ENCODE measurements at regions not wholly inside any gene's neighbourhood (a gene's known extent, or its start where the extent isn't known, plus 50 kb on each side); places are given as distances from the start of the nearest gene placed in this dataset.
"Not testable (repeated sequence)": the region's sequence is repeated elsewhere in the genome, so short reads cannot be mapped to it uniquely, and the experiment has no call there.

DNA sequence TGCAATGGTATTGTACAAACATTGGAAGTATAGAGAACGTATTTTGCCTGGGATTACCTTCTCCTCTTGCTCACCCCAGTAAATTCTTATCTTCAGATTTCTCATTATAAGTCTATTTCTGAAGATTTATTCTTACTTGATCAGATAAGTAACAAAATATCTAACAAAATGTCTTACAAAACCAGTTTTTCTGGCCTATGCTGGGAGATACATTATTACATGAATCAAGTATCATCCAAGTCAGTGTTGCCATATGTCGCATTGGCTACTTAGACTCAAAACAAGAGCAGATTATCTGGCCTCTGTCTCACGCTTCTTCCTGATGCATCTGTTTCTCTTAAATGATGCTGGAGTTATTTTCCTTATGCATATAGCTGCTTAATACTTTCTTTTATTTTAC lies 408.5 kb downstream of the CCER1 start:
- intact Hi-C loops (cut with DNase I, micrococcal nuclease) = no loop called here
- ATAC-seq = no peak
- no peak for DNase-seq

DNA sequence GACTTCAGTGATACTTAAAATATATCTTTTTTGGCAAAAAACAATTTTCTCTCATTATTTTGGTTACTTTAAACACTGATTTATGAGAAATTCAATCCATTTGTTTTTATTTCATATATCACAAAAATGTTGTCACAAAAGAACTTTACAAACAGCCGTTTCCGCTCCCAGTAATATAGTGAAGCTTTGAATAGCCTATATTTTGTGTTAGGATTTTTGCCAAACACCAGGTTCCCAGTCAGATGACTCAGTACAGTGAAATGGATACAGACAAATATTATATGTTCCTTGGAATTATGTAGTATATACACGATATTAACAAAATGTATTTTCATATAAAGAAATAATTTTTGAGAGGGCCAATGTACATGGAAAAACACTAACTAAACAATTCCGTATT lies 411.1 kb downstream of the CCER1 start:
- ATAC-seq (no peak), DNase-seq (no peak)
- intact Hi-C loops (cut with DNase I, micrococcal nuclease) = no loop called here

DNA sequence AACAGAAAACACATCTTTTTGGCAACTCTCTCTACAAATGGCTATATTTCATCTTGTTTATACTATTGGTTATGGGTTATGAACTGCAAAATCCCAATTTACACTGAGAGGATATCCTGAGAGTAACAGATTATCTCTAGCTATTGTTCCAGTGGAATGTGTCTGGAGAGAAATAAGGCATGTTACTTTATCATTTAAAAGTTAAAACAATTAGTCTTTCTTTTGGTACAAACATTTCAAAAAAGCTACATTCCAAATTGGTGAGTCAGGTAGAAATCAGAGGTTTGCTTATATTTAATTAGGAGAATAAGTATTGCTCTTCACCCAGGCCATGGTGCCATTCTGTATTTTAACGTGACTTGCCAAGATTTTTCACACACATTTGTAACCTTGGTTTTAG lies 411.6 kb downstream of the CCER1 start:
- DNase-seq (no peak), ATAC-seq (no peak)
- intact Hi-C loops (cut with DNase I, micrococcal nuclease) = no loop called here

DNA sequence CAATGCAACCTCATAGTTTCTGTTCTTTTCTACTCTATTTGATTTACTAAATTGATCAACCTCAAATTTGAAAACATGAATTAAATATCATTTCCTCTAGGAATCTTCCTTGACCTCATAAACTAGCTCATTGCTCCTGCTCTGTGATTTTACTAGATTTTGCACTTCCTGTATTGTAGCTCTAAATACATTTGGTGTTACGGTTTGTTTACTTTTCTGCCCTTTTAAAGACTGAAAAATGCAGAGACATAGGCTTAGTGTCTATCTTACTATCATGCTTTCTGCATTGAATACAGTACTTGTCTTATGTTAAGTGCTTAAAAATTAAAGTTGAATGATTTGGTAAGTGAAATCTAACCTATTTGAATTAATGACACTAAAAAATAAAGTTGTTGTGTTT lies 412.1 kb downstream of the CCER1 start:
- DNase-seq; intact Hi-C loops (cut with DNase I, micrococcal nuclease): not testable (repeated sequence)
- peak; percentile 64 for ATAC-seq

DNA sequence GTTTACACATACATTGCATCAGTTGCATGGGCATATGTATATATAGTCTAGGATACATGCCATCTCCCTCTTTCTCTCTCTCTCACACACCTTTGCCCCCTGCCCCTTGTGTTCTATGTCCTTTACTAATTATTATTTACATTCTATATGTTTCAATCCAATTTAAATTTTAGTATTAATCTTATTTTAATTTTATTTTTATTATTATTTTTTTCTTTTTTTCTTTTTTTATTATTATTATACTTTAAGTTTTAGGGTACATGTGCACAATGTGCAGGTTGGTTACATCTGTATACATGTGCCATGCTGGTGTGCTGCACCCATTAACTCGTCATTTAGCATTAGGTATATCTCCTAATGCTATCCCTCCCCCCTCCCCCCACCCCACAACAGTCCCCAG lies 421.1 kb downstream of the CCER1 start:
- DNase-seq; ATAC-seq; intact Hi-C loops (cut with DNase I, micrococcal nuclease): not testable (repeated sequence)

DNA sequence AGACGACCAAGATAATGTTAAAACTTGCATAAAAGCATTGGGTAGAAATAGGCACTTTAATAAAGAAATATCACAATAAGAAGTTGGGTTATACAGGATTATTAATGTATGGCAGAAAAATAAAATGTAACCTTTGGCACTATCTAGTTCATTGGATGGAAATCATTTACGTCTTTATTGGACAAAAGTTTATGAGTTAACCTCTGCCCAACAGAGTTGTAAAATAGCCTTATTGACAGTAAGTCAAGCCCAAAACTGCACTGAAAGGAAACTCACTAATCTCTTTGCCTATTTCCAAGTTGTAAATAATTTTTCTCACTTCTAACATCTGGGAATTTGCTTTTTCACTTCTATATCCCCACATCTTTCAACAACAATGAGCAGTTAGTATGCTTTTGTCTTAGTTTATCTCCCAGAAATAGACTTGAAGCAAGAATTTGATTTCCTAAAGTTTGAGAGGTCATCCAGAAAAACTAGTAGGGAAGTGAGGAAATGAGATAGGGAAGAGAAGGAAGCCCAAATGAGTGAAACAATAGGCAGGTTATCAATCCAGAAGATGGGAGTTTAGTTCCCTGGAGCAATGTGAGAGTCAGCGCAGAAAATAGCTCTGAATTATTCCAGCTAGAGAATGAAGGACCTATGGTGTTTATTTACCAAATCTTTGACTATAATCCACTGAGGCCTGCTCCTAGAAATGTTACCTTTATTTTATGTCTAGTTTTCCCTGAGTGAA lies 434.8 kb downstream of the CCER1 start:
- DNase-seq (no peak), ATAC-seq (peak; percentile 99)
- intact Hi-C loops (cut with DNase I, micrococcal nuclease) = no loop called here

DNA sequence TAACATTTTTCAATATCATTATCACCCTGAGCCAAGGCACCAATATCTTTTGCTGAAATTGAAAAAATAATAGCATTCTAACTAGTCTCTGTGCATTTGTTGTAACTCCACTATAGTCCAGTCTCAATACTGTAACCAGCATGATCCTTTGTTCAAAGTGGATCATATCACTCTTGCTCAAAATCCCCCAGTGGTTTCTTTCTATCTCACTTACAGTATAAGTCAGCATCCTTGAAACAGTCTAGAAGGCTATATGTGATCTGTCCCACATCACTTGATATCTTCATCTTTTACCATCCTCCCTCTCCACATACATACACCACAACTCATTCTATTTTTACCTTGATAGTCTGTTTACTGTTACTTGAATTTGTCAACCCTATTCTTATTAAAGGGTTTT lies 435.7 kb downstream of the CCER1 start:
- intact Hi-C loops (cut with DNase I, micrococcal nuclease) = no loop called here
- ATAC-seq (peak; percentile 18), DNase-seq (no peak)

DNA sequence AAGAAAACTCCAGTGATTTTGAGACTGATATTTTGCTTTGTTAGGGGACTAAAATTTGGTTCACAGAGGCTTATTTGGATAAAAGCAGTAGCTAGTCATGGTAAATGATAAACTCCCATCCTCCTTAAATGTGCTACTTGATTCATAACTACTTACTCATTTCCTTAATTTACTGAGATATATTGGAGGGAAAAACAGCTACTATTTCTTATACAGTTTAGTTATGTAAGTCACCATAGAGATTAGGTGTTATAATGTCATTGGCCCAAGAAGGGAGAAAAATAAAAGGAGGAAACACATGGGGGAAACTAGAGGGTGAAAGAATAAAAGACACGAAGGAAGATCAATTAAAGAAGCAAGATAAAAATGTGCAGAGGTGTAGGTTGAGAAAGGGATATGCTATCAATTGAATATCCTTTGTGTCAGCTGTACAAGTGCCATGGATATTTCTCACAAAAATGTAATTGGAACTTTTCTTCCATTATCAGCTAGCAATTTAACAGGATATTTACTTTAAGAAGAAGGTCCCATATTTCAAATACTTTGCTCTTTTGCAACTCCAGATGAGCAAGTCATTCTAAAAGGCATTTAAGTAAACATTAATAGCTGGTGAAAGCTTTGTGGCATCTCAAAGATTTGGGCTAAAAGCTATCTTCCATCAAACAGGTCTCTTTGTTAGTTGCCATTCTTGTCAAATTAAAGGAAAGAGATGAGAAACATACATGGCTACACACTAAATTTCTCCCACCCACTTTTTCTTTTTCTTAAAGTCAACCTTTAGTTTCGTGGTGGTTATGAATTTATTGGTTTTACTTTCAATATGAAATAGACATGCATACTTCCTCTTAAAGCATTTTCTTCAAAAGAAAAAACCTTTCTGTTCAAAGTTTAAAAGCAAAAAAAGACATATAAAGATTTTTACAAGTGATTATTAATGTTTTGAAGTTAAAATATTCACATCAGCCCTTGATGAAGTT lies 439.5 kb downstream of the CCER1 start:
- intact Hi-C loops (cut with DNase I, micrococcal nuclease) = no loop called here
- ATAC-seq (no peak), DNase-seq (no peak)

DNA sequence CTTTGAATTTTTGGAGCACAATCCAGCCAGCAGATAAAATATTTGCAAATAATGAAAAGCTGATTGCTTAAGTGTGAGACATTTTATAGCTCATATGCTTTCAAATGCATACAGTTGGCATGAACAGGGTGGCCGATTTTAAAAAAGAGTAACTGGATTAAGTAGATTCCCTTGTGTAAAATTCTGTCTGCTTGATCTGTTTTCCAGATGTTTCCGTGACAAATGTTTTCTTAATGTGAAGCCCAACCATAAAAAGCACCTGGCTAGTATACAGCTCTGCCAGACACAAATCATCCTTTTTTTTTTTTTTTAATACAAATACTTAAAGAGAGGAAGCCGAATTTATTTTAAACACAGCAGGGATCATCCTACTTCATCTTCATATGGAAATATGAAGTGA lies 440.7 kb downstream of the CCER1 start:
- no peak for ATAC-seq
- DNase-seq = no peak
- intact Hi-C loops (cut with DNase I, micrococcal nuclease) = no loop called here

DNA sequence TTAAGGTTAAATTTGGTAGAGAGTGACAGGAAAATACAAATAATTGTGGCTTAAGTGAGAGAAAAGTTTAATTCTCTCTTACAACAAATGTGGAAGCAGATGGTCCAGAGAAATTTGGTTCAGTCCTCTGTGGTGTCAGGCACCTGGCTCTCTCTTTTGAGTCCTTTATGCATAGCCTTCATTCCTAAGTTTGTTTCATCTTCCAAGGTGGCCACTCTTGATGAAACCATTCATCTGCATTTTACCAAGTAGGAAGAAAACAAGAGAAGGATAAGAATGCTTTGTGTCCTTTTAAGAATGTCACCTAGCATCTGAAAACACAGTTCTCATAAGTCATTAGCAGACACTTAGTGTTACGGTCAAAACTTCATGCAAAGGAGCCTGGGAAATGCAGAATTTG lies 442.5 kb downstream of the CCER1 start:
- intact Hi-C loops (cut with DNase I, micrococcal nuclease) = no loop called here
- no peak for DNase-seq
- no peak for ATAC-seq

DNA sequence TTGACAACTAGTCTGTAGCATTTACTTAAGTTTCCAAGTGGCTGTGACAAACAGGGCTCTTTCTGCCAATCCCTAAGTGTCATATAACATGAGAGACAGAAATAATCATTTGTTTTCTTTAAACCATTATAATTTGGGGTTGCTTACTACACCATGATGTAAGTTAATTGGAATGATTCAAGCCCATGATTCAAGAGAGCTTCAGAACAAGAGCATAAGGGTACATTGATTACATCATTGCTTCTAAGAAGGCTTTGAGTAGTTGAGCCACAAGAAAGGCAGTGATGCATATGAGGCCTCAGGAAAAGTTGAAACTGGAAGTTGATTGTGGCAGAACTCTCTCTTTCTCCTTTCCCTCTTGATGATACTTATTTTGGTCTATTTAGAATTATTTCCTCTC lies 444.0 kb downstream of the CCER1 start:
- intact Hi-C loops (cut with DNase I, micrococcal nuclease) = no loop called here
- DNase-seq (no peak), ATAC-seq (no peak)

DNA sequence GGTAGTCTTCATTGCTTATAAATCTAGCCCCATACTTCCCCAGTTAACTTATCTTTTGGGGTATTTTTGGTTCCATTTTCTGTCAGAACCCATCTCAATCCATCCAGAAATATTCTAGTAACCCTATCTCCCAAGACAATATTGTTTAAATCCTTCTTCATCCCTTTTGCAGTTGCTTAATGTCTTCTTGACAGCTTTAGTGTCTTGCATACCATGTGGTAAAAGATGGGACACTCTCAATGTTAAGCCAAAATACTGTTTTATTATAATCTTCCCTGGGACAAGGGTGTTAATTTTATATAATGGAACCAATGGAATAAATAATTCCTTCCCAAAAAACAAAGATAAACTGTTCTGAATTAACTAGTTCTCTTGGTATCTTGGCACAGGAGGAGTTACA lies 450.2 kb downstream of the CCER1 start:
- intact Hi-C loops (cut with DNase I, micrococcal nuclease) = no loop called here
- ATAC-seq = no peak
- no peak for DNase-seq

DNA sequence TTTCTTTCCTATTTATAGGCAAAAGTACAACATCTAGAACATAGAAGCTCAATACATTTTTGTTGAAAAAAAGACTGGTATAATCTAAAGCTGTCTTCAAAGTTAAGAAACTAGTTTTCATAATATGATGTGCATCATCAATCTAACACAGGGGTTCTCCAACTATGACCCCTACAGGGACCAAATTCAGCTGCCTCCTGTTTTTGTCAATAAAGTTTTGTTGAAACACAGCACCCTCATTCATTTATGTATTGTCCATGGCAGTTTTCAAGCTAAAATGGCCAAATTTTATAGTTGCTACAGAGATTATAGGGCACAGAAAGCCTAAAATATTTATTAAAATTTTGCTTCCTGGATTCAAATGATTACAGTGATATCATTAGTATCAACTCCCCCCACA lies 452.9 kb downstream of the CCER1 start:
- no peak for ATAC-seq
- no peak for DNase-seq
- intact Hi-C loops (cut with DNase I, micrococcal nuclease) = no loop called here

DNA sequence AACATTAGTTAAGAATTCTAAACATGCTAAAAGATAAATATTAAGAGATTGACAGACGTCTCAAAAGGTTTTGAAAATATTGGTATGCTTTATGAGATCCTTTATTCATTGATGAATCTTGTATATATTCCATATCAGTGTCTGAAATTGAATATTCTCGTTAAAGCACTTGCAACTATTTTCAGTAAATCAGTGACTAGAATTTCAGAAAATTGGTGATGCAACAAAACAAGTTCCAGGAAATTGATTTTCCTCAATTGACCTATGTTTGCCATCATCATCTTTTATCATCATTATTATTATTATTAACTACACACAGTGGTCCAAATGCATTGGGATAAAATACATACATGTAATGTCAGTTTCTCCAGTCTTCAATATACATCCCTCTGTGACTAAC lies 453.6 kb downstream of the CCER1 start:
- DNase-seq (no peak), ATAC-seq (no peak)
- intact Hi-C loops (cut with DNase I, micrococcal nuclease) = no loop called here

DNA sequence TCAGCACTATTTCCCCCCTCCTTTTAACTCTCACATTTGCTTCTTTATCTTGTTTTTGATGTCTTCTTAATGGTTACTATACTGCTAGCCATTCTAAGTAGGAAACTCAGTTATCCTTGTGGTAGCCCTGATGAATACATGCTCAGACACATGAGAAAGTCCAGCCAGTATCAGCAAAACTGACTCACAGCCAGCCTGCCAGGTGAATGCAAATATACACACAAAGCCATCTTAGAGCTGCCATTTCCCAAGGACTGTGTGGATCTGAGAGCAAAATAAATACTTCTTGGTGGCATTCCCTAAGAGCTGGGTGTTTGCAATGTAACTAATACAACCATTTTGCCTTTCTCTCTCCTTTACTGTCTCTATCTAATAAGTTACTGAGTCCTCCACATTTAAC lies 455.2 kb downstream of the CCER1 start:
- intact Hi-C loops (cut with DNase I, micrococcal nuclease) = no loop called here
- no peak for DNase-seq
- ATAC-seq = no peak

DNA sequence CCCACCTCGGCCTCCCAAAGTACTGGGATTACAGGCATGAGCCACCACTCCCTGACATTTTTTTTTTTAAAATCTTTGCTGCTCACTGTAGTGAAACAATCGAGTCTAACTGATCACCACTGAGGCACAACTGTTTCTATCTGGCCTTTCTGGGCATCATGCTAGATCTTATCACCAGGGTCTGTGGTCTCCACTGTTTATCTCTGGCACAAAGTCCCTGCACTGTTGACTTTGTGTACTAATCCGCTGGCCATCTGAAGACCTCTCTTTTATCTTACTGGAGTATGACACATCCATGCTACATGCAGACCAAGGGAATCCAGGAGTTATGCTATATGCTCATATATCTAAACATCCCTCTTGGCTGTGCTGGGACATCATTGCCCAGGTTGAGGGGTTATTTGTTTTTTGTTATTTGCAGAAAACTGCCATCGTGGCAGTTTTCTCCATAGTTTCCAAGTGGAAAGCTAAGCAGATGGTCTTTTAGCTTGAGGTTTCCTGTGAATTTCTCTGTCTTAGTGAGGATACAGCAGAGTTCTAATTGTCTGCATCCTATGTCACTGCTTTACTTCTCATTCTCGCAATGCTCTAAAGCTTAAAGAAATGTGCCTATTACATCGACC lies 456.9 kb downstream of the CCER1 start:
- ATAC-seq (no peak), DNase-seq (no peak)
- intact Hi-C loops (cut with DNase I, micrococcal nuclease) = no loop called here

DNA sequence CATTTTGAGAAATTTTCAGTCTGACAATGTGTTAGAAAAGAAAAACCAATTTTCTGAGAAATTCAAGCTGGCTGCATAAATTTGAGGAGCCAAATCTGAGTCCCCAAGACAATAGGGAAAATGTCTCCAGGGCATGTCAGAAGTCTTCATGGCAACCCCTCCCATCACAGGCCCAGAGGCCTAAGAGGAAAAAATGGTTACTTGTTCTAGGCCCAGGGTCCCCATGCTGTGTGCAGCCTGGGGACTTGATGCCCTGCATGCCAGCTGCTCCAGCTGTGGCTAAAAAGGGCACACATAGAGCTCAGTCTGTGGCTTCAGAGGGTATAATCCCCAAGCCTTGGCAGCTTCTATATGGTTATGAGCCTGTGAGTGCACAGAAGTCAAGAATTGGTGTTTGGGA lies 464.6 kb downstream of the CCER1 start:
- intact Hi-C loops (cut with DNase I, micrococcal nuclease) = no loop called here
- ATAC-seq (no peak), DNase-seq (no peak)

DNA sequence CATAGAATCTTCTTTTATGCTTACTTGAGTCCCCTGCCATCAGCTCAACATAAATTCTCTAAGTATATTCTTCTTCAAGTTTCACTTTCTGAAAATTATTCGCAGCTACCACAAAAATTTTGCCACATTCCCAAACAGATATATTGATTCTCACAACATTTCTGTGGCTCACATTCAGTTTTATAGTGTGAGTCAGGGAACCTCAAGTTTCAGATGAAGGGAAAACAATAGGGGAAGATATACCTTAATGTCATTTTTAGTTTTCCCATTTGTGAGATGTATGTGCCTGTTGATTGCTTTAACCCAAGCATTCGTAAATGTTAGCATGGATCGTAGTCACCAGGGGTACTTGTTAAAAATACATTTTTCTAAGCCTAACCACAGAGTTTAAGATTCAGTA lies 465.8 kb downstream of the CCER1 start:
- ATAC-seq = no peak
- DNase-seq = no peak

DNA sequence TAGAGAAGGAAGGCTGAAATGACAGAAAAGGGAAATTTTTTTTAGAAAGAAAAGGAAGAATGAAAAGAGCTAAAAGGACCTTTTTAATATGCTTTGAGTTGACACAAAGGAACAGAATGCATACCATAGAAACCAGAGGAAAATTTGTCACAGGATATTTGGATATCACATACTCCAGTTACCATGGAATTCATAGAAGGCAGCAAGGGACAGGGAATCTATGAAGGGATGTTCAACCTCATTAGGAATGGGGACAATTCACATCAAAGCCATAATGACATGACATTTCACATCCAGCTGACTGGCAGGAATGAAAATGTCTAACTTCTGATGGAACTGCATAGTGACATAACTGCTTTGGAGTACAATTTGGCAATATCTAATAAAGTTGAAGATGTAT lies 469.4 kb downstream of the CCER1 start:
- ATAC-seq (no peak), DNase-seq (no peak)
- intact Hi-C loops (cut with DNase I, micrococcal nuclease) = no loop called here

More for the DNA sequence above, 465.8 kb downstream of the CCER1 start:
- intact Hi-C loops (cut with DNase I, micrococcal nuclease) = no loop called here

DNA sequence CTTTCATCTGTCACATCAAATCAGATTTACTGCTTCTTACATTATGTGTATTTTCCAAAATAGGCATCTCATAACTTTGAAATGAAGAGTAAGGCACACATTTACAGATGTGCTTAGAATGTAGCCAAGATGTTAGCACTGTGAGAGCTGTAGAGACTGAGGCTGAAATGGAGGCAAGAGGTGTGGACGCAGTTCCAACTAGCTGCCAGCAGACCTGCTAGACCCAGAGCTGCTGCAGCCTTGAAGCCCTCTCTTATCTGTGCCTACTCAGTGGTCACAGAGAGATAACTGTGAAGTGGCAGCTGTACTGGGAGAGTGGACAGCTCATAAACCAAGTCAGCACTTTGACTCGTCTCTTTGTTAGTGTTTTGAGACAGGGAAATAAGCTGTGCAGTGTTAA lies 470.9 kb downstream of the CCER1 start:
- ATAC-seq = no peak
- no peak for DNase-seq
- intact Hi-C loops (cut with DNase I, micrococcal nuclease) = no loop called here
